Left lung (tissue), 4 donors: ENCODE measurements at regions not wholly inside any gene's neighbourhood (a gene's known extent, or its start where the extent isn't known, plus 50 kb on each side); places are given as distances from the start of the nearest gene placed in this dataset.
A peak's percentile ranks its signal among the peaks of the same experiment; 100 is the strongest.
"Not testable (repeated sequence)": the region's sequence is repeated elsewhere in the genome, so short reads cannot be mapped to it uniquely, and the experiment has no call there.

Experiments used
- ATAC-seq: fragments of 200-7000 bp; cut with Tn5 transposase; one replicate; pipeline ENCODE4 v1.9.1; 2020; ENCODE audit warnings: moderate library complexity
- DNase-seq, 4 donors: peaks; one replicate each; pipeline ENCODE4 v3.0.0-alpha.2; 2013 to 2020
- H3K27ac ChIP-seq, 2 donors: fragments of 200-600 bp; sonication (generic) in 1 of 2; one replicate each; pipeline versions ENCODE4 v1.5.0 to v1.8.0; 2020 to 2021
- H3K27me3 ChIP-seq, 2 donors: fragments of 200-600 bp; sonication (generic) in 1 of 2; one replicate each; pipeline versions ENCODE4 v1.5.0 to v1.8.0; 2020 to 2021
- H3K36me3 ChIP-seq, 2 donors: fragments of 200-600 bp; sonication (generic) in 1 of 2; one replicate each; pipeline versions ENCODE4 v1.5.0 to v1.8.0; 2020 to 2021
- H3K4me1 ChIP-seq, 2 donors: fragments of 200-600 bp; one replicate each; pipeline ENCODE4 v1.8.0; 2021
- H3K4me3 ChIP-seq, 2 donors: fragments of 200-600 bp; sonication (generic) in 1 of 2; one replicate each; pipeline versions ENCODE4 v1.5.0 to v1.8.0; 2020 to 2021; ENCODE audit warnings: mild to moderate bottlenecking in 1 of 2
- H3K9me3 ChIP-seq, 2 donors: fragments of 200-600 bp; sonication (generic) in 1 of 2; one replicate each; pipeline versions ENCODE4 v1.5.0 to v1.8.0; 2020 to 2021
- CTCF ChIP-seq, 2 donors: fragments of 200-600 bp; sonication (generic) in 1 of 2; IDR thresholded peaks; one replicate each; pipeline versions ENCODE4 v1.5.0 to v1.8.0; 2021; ENCODE audit warnings: antibody characterized with exemption in 2 of 2
- intact Hi-C, 2 donors: fragments of 100-400 bp; cut with DNase I; formaldehyde crosslinking; loops; one replicate each; pipeline versions ENCODE4 v1.11.2 to v1.14.2; 2022
- donor health status: DM: no; HTN: yes; CAD: no.
- donor health status: DM: no; HTN: no; CAD: no.

- H3K27me3 ChIP-seq, H3K9me3 ChIP-seq, H3K4me1 ChIP-seq, H3K4me3 ChIP-seq, intact Hi-C loops, DNase-seq, H3K36me3 ChIP-seq, H3K27ac ChIP-seq: not testable (repeated sequence)
- TF ChIP-seq CTCF (IDR thresholded peaks at IDR 0.05): peak in 1 of 2 donors; percentile 12
- peak; percentile 44 for ATAC-seq
Measured at GRCh38 chr6:60477747-60478146, 1808.3 kb downstream of the KHDRBS2 start.

- H3K4me3 ChIP-seq, ATAC-seq, intact Hi-C loops: not testable (repeated sequence)
Measured at GRCh38 chr6:60473805-60474204, 1812.2 kb downstream of the KHDRBS2 start.

GRCh38 chr6:60471426-60471825 is 1814.6 kb downstream of the KHDRBS2 start:
- H3K36me3 ChIP-seq, H3K4me3 ChIP-seq, ATAC-seq, H3K9me3 ChIP-seq, DNase-seq, intact Hi-C loops, H3K27me3 ChIP-seq, H3K4me1 ChIP-seq, H3K27ac ChIP-seq: not testable (repeated sequence)

More at GRCh38 chr6:60473805-60474204, 1812.2 kb downstream of the KHDRBS2 start:
- not testable (repeated sequence) for H3K27ac ChIP-seq, H3K27me3 ChIP-seq, H3K36me3 ChIP-seq, DNase-seq, H3K9me3 ChIP-seq, H3K4me1 ChIP-seq

GRCh38 chr6:60450428-60450827 is 1835.6 kb downstream of the KHDRBS2 start:
- H3K9me3 ChIP-seq, H3K4me1 ChIP-seq, H3K4me3 ChIP-seq, intact Hi-C loops, H3K27ac ChIP-seq, DNase-seq, H3K36me3 ChIP-seq, H3K27me3 ChIP-seq, ATAC-seq: not testable (repeated sequence)

GRCh38 chr6:60444532-60444931 is 1841.5 kb downstream of the KHDRBS2 start:
- H3K4me1 ChIP-seq, ATAC-seq, intact Hi-C loops, H3K27me3 ChIP-seq, H3K36me3 ChIP-seq, DNase-seq, H3K4me3 ChIP-seq, H3K9me3 ChIP-seq, H3K27ac ChIP-seq: not testable (repeated sequence)

GRCh38 chr6:60439709-60440108 is 1846.3 kb downstream of the KHDRBS2 start:
- H3K9me3 ChIP-seq, DNase-seq, H3K27me3 ChIP-seq, intact Hi-C loops, H3K4me1 ChIP-seq, ATAC-seq, H3K36me3 ChIP-seq, H3K4me3 ChIP-seq, H3K27ac ChIP-seq: not testable (repeated sequence)

- ATAC-seq, H3K36me3 ChIP-seq, H3K4me1 ChIP-seq, H3K4me3 ChIP-seq, intact Hi-C loops, H3K27me3 ChIP-seq, H3K9me3 ChIP-seq, H3K27ac ChIP-seq, DNase-seq: not testable (repeated sequence)
Measured at GRCh38 chr6:60422691-60423090, 1863.3 kb downstream of the KHDRBS2 start.

GRCh38 chr6:60416118-60416517 is 1869.9 kb downstream of the KHDRBS2 start:
- H3K36me3 ChIP-seq, H3K4me3 ChIP-seq, H3K27me3 ChIP-seq, DNase-seq, H3K4me1 ChIP-seq, H3K9me3 ChIP-seq, intact Hi-C loops, ATAC-seq, H3K27ac ChIP-seq: not testable (repeated sequence)

- H3K36me3 ChIP-seq, ATAC-seq, H3K27ac ChIP-seq, H3K4me3 ChIP-seq, intact Hi-C loops, H3K4me1 ChIP-seq, H3K27me3 ChIP-seq, DNase-seq, H3K9me3 ChIP-seq: not testable (repeated sequence)
Measured at GRCh38 chr6:60408747-60409146, 1877.3 kb downstream of the KHDRBS2 start.

- ATAC-seq, intact Hi-C loops, H3K4me3 ChIP-seq, H3K36me3 ChIP-seq, DNase-seq, H3K4me1 ChIP-seq, H3K27me3 ChIP-seq, H3K9me3 ChIP-seq, H3K27ac ChIP-seq: not testable (repeated sequence)
Measured at GRCh38 chr6:60403268-60403667, 1882.8 kb downstream of the KHDRBS2 start.

GRCh38 chr6:60402490-60402889 is 1883.5 kb downstream of the KHDRBS2 start:
- DNase-seq, H3K4me3 ChIP-seq, ATAC-seq, H3K9me3 ChIP-seq, H3K4me1 ChIP-seq, H3K27me3 ChIP-seq, H3K36me3 ChIP-seq, intact Hi-C loops, H3K27ac ChIP-seq: not testable (repeated sequence)

- H3K27me3 ChIP-seq, ATAC-seq, H3K4me1 ChIP-seq, H3K4me3 ChIP-seq, H3K36me3 ChIP-seq, DNase-seq, H3K27ac ChIP-seq, H3K9me3 ChIP-seq, intact Hi-C loops: not testable (repeated sequence)
Measured at GRCh38 chr6:60395261-60395660, 1890.8 kb downstream of the KHDRBS2 start.

- intact Hi-C loops, ATAC-seq, H3K4me3 ChIP-seq, H3K4me1 ChIP-seq, H3K27ac ChIP-seq, DNase-seq, H3K9me3 ChIP-seq, H3K27me3 ChIP-seq, H3K36me3 ChIP-seq: not testable (repeated sequence)
Measured at GRCh38 chr6:60392969-60393368, 1893.1 kb downstream of the KHDRBS2 start.
